ENCODE measurements at regions not wholly inside any gene's neighbourhood (a gene's known extent, or its start where the extent isn't known, plus 50 kb on each side); places are given as distances from the start of the nearest gene placed in this dataset.

- DNase-seq: no peak
Observed at GRCh38 chr6:95142661-95143335, 434.5 kb upstream of the MANEA start.

- DNase-seq: no peak
Observed at GRCh38 chr6:95143408-95144180, 433.7 kb upstream of the MANEA start.

- DNase-seq: no peak
Observed at GRCh38 chr6:95145457-95145856, 431.9 kb upstream of the MANEA start.

- no peak for DNase-seq
Observed at GRCh38 chr6:95159557-95159956, 417.8 kb upstream of the MANEA start.

GRCh38 chr6:95169775-95170174 is 407.6 kb upstream of the MANEA start:
- no peak for DNase-seq

- peak; percentile 25 for DNase-seq
Observed at GRCh38 chr6:95175927-95176675, 401.2 kb upstream of the MANEA start.

GRCh38 chr6:95185874-95186273 is 391.5 kb upstream of the MANEA start:
- no peak for DNase-seq

- DNase-seq: no peak
Observed at GRCh38 chr6:95186710-95187109, 390.6 kb upstream of the MANEA start.

- no peak for DNase-seq
Observed at GRCh38 chr6:95197590-95197989, 379.7 kb upstream of the MANEA start.

GRCh38 chr6:95203153-95203754 is 374.1 kb upstream of the MANEA start:
- DNase-seq: peak; percentile 19

GRCh38 chr6:95204178-95204577 is 373.2 kb upstream of the MANEA start:
- no peak for DNase-seq

GRCh38 chr6:95208621-95209020 is 368.7 kb upstream of the MANEA start:
- DNase-seq: no peak

GRCh38 chr6:95209074-95209473 is 368.3 kb upstream of the MANEA start:
- DNase-seq: no peak

GRCh38 chr6:95216555-95216954 is 360.8 kb upstream of the MANEA start:
- DNase-seq: no peak

GRCh38 chr6:95227351-95227750 is 350.0 kb upstream of the MANEA start:
- peak; percentile 39 for DNase-seq

- DNase-seq: peak; percentile 52
Observed at GRCh38 chr6:95228636-95229035, 348.7 kb upstream of the MANEA start.

- DNase-seq: no peak
Observed at GRCh38 chr6:95230071-95230740, 347.1 kb upstream of the MANEA start.

- no peak for DNase-seq
Observed at GRCh38 chr6:95231416-95231815, 345.9 kb upstream of the MANEA start.

- DNase-seq: no peak
Observed at GRCh38 chr6:95232446-95232845, 344.9 kb upstream of the MANEA start.

- DNase-seq: no peak
Observed at GRCh38 chr6:95233879-95234278, 343.5 kb upstream of the MANEA start.

- DNase-seq: no peak
Observed at GRCh38 chr6:95240514-95240913, 336.8 kb upstream of the MANEA start.

- DNase-seq: no peak
Observed at GRCh38 chr6:95242560-95242959, 334.8 kb upstream of the MANEA start.

GRCh38 chr6:95243053-95243452 is 334.3 kb upstream of the MANEA start:
- no peak for DNase-seq

Data from retina (tissue), 1 donor.